HepG2 (cell line): ENCODE measurements at regions not wholly inside any gene's neighbourhood (a gene's known extent, or its start where the extent isn't known, plus 50 kb on each side); places are given as distances from the start of the nearest gene placed in this dataset.

Source experiments
- ATAC-seq: fragments of 200-7000 bp; cut with Tn5 transposase; 3 replicates; pipeline ENCODE4 v1.9.1; 2020; ENCODE audit warnings: mild to moderate bottlenecking, moderate library complexity
- BruUV-seq: library from RNA; stranded (reverse); fragments of 400-500 nt; replicated peaks from 2 replicates; lab custom pipeline; 2021; lab: Mats Ljungman, UMichigan
- CTCF ChIA-PET: fragments of 300-600 bp; formaldehyde crosslinking; extraction: SDS; loops from one replicate; lab custom pipeline; 2021; ENCODE audit warnings: low total read pairs, inconsistent platforms, low intra/inter-chr PET ratio; lab: Yijun Ruan, JAX
- POLR2A ChIA-PET: fragments of 350-600 bp; sonication (Branson Sonifier 250); formaldehyde crosslinking; loops from one replicate; lab custom pipeline; 2020; ENCODE audit warnings: antibody characterized with exemption, inconsistent platforms; lab: Yijun Ruan, JAX
- DNase-seq: peaks from one replicate; pipeline ENCODE4 v3.0.0-alpha.2; 2015; ENCODE audit warnings: low spot score
- FAIRE-seq: peaks from 3 replicates; lab custom pipeline; 2011; peaks lifted over from hg19 to GRCh38; lab: Jason Lieb, UNC
- H2AFZ ChIP-seq: one replicate; pipeline ENCODE4 v1.6.1; 2011; ENCODE audit warnings: low read length, inconsistent platforms
- H3K27ac ChIP-seq: fragments of 300-600 bp; 3 replicates; pipeline ENCODE4 v1.8.0; 2011; ENCODE audit warnings: mixed run types, mild to moderate bottlenecking, mixed read lengths, low read length, inconsistent platforms; ENCODE audit not compliant: insufficient read depth; ENCODE audit errors: extremely low read length
- H3K27me3 ChIP-seq, 2 experiments: fragments of 200-600 bp in 1 of 2; 2 replicates in 1 of 2; 3 replicates in 1 of 2; pipeline versions ENCODE4 v1.6.0 to v1.8.0; 2011; ENCODE audit warnings: low read length in 2 of 2, mild to moderate bottlenecking in 2 of 2, moderate library complexity in 2 of 2, inconsistent platforms in 1 of 2; ENCODE audit not compliant: insufficient read depth in 2 of 2, control insufficient read depth in 1 of 2
- H3K36me3 ChIP-seq, 2 experiments: fragments of 200-600 bp in 1 of 2; replicated peaks in 1 of 2; 2 replicates in 1 of 2; 3 replicates in 1 of 2; pipeline versions ENCODE4 v1.5.1 to v1.8.0; 2011; ENCODE audit warnings: low read length in 2 of 2, inconsistent platforms in 1 of 2; ENCODE audit not compliant: insufficient read depth in 2 of 2, control insufficient read depth in 1 of 2
- H3K4me1 ChIP-seq: 2 replicates; pipeline ENCODE4 v1.5.1; 2012; ENCODE audit warnings: low read length, inconsistent platforms; ENCODE audit not compliant: insufficient read depth
- H3K4me2 ChIP-seq: 2 replicates; pipeline ENCODE4 v1.6.0; 2011; ENCODE audit warnings: low read depth, low read length, inconsistent platforms
- H3K4me3 ChIP-seq, 3 experiments: fragments of 200-600 bp in 1 of 3; sonication (generic), shearing (Covaris generic) in 1 of 3; replicated peaks in 1 of 3; 2 replicates each; pipeline ENCODE4 v1.5.1; 2011 to 2016; ENCODE audit warnings: low read length in 3 of 3, inconsistent platforms in 2 of 3, low read depth in 2 of 3, mild to moderate bottlenecking in 2 of 3, control low read depth in 1 of 3, mixed read lengths in 1 of 3; ENCODE audit not compliant: insufficient read depth in 1 of 3
- H3K79me2 ChIP-seq: one replicate; pipeline ENCODE4 v1.6.1; 2011; ENCODE audit warnings: low read length, inconsistent platforms; ENCODE audit not compliant: insufficient read depth
- H3K9ac ChIP-seq: 2 replicates; pipeline ENCODE4 v1.6.0; 2011; ENCODE audit warnings: mild to moderate bottlenecking, low read depth, low read length, inconsistent platforms; ENCODE audit not compliant: insufficient read depth
- H3K9me3 ChIP-seq: 2 replicates; pipeline ENCODE4 v1.5.1; 2012; ENCODE audit warnings: mild to moderate bottlenecking, low read length
- H4K20me1 ChIP-seq: 2 replicates; pipeline ENCODE4 v1.6.0; 2011; ENCODE audit warnings: inconsistent platforms, mild to moderate bottlenecking, low read length, moderate library complexity; ENCODE audit not compliant: insufficient read depth
- CHD4 ChIP-seq: fragments of 200-600 bp; sonication (generic); IDR thresholded peaks from 2 replicates; pipeline ENCODE4 v1.7.0; 2017; ENCODE audit warnings: mild to moderate bottlenecking, low read length, borderline replicate concordance
- HDAC1 ChIP-seq: sonication (generic); formaldehyde crosslinking; IDR thresholded peaks from 2 replicates; pipeline ENCODE4 v1.5.1; 2020; ENCODE audit warnings: mild to moderate bottlenecking, missing genetic modification reagents
- HMGXB3 ChIP-seq: sonication (generic); formaldehyde crosslinking; IDR thresholded peaks from 2 replicates; pipeline ENCODE4 v1.4.0; 2020; ENCODE audit warnings: missing genetic modification reagents, borderline replicate concordance
- KMT2A ChIP-seq: sonication (generic); formaldehyde crosslinking; IDR thresholded peaks from 2 replicates; pipeline ENCODE4 v1.4.0; 2020; ENCODE audit warnings: missing genetic modification reagents
- MAFF ChIP-seq: IDR thresholded peaks from 2 replicates; pipeline ENCODE4 v1.6.1; 2011; ENCODE audit warnings: low read depth, low read length, improper control_type of control experiment
- RFX1 ChIP-seq: fragments of 450-650 bp; IDR thresholded peaks from 2 replicates; pipeline ENCODE4 v1.6.1; 2017
- SNAPC5 ChIP-seq: sonication (generic); formaldehyde crosslinking; IDR thresholded peaks from 2 replicates; pipeline ENCODE4 v1.8.1; 2023; ENCODE audit warnings: mild to moderate bottlenecking, missing genetic modification reagents, borderline replicate concordance
- TCF7L2 ChIP-seq: IDR thresholded peaks from 2 replicates; pipeline ENCODE4 v1.6.1; 2011; ENCODE audit warnings: mild to moderate bottlenecking, low read depth, low read length, moderate library complexity
- THYN1 ChIP-seq: sonication (generic); formaldehyde crosslinking; IDR thresholded peaks from 2 replicates; pipeline ENCODE4 v1.8.1; 2023; ENCODE audit warnings: low read depth, mild to moderate bottlenecking, moderate library complexity, missing genetic modification reagents, borderline replicate concordance
- TRIM22 ChIP-seq: fragments of 450-650 bp; IDR thresholded peaks from 2 replicates; pipeline ENCODE4 v1.6.1; 2017
- ZNF30 ChIP-seq: sonication (generic); formaldehyde crosslinking; IDR thresholded peaks from 2 replicates; pipeline ENCODE4 v1.5.0; 2020; ENCODE audit warnings: mild to moderate bottlenecking, missing genetic modification reagents
- ZNF33A ChIP-seq: sonication (generic); formaldehyde crosslinking; IDR thresholded peaks from 2 replicates; pipeline ENCODE4 v1.5.1; 2020; ENCODE audit warnings: missing genetic modification reagents, mild to moderate bottlenecking, moderate library complexity, borderline replicate concordance
- ZNF468 ChIP-seq: sonication (generic); formaldehyde crosslinking; IDR thresholded peaks from 2 replicates; pipeline ENCODE4 v1.8.0; 2022; ENCODE audit warnings: mild to moderate bottlenecking, moderate library complexity, missing genetic modification reagents
- ZNF501 ChIP-seq: sonication (generic); formaldehyde crosslinking; IDR thresholded peaks from 2 replicates; pipeline ENCODE4 v1.5.1; 2020; ENCODE audit warnings: mild to moderate bottlenecking, moderate library complexity, missing genetic modification reagents
- ZNF605 ChIP-seq: sonication (generic); formaldehyde crosslinking; IDR thresholded peaks from 2 replicates; pipeline ENCODE4 v1.8.0; 2022; ENCODE audit warnings: mild to moderate bottlenecking, missing genetic modification reagents
- ZNF776 ChIP-seq: sonication (generic); formaldehyde crosslinking; IDR thresholded peaks from 2 replicates; pipeline ENCODE4 v1.4.0; 2020; ENCODE audit warnings: mild to moderate bottlenecking, missing genetic modification reagents
- WGBS: methylation state at CpG from one replicate; pipeline ENCODE4 v1.1.6; 2017; ENCODE audit warnings: low lambda C conversion rate; 5-methylcytosine and 5-hydroxymethylcytosine counted together
- in situ Hi-C: cut with HindIII; loops from 2 replicates; pipeline ENCODE4 v1.10.0; 2017; ENCODE audit warnings: low pct_unique_long_range_greater_than_20kb; ENCODE audit not compliant: extremely low pct_ligation_motif_present
- intact Hi-C: fragments of 100-400 bp; cut with micrococcal nuclease; formaldehyde crosslinking; loops from one replicate; pipeline ENCODE4 v1.10.0; 2022; ENCODE audit not compliant: unreplicated experiment

- no peak overlapping the region for H3K9ac ChIP-seq
- peaks cover 63% of the 10 kb centered on the region for H3K9me3 ChIP-seq
- H3K4me2 ChIP-seq, result no peak overlapping the region
- WGBS, result 14% methylated on average over 3 of the region's 3 CpGs
- no peak for FAIRE-seq
- H3K79me2 ChIP-seq, result no peaks in the 10 kb centered on the region
- TF ChIP-seq THYN1 (CRISPR knock-in tag) (no peak), CHD4 (no peak), ZNF468 (no peak), RFX1 (no peak), ZNF605 (CRISPR knock-in tag) (no peak), TCF7L2 (no peak), SNAPC5 (no peak), KMT2A (CRISPR knock-in tag) (no peak), MAFF (no peak), HDAC1 (no peak), ZNF776 (no peak), ZNF501 (CRISPR knock-in tag) (no peak), TRIM22 (no peak), HMGXB3 (CRISPR knock-in tag) (no peak), ZNF33A (CRISPR knock-in tag) (no peak), ZNF30 (CRISPR knock-in tag) (no peak)
- no peak overlapping the region for H3K27ac ChIP-seq
- no peak overlapping the region for H3K4me3 ChIP-seq
- ChIA-PET POLR2A (no interaction called here), CTCF (no interaction called here)
- in situ Hi-C loops, result no loop called here
- BruUV-seq, result no TSS peak
- no peaks in the 10 kb centered on the region for H3K36me3 ChIP-seq
- H4K20me1 ChIP-seq, result no peaks in the 10 kb centered on the region
- intact Hi-C loops, result no loop called here
- no peak overlapping the region for H2AFZ ChIP-seq
- no peaks in the 10 kb centered on the region; a peak in 1 of 5 replicates for H3K27me3 ChIP-seq
- no peaks in the 10 kb centered on the region for H3K4me1 ChIP-seq
- no peak for DNase-seq
- ATAC-seq, result no peak
Measured at GRCh38 chr5:12672141-12672540, 767.9 kb upstream of the CTNND2 start.
